ENCODE measurements at regions not wholly inside any gene's neighbourhood (a gene's known extent, or its start where the extent isn't known, plus 50 kb on each side); places are given as distances from the start of the nearest gene placed in this dataset.

DNA sequence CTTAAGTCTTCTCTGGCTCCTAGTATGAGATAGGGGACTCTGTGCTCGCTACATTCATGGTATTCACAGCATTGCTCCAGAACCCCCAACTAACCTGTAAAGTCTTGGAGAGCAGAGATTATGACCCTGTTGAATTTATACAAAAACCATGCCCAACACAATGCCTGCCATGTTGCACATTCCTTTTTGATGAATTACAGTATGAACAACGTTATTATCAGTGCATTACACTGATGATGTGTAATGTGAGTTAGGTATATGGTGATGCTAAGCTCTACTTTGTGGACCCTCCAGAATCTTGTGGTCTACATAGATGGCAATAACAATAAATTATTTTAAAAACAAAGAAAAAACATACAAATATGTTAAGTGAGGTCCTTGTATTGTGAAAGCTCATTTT, 64.3 kb downstream of the EOMES start (continued):
- TF ChIP-seq, protein P1, sequence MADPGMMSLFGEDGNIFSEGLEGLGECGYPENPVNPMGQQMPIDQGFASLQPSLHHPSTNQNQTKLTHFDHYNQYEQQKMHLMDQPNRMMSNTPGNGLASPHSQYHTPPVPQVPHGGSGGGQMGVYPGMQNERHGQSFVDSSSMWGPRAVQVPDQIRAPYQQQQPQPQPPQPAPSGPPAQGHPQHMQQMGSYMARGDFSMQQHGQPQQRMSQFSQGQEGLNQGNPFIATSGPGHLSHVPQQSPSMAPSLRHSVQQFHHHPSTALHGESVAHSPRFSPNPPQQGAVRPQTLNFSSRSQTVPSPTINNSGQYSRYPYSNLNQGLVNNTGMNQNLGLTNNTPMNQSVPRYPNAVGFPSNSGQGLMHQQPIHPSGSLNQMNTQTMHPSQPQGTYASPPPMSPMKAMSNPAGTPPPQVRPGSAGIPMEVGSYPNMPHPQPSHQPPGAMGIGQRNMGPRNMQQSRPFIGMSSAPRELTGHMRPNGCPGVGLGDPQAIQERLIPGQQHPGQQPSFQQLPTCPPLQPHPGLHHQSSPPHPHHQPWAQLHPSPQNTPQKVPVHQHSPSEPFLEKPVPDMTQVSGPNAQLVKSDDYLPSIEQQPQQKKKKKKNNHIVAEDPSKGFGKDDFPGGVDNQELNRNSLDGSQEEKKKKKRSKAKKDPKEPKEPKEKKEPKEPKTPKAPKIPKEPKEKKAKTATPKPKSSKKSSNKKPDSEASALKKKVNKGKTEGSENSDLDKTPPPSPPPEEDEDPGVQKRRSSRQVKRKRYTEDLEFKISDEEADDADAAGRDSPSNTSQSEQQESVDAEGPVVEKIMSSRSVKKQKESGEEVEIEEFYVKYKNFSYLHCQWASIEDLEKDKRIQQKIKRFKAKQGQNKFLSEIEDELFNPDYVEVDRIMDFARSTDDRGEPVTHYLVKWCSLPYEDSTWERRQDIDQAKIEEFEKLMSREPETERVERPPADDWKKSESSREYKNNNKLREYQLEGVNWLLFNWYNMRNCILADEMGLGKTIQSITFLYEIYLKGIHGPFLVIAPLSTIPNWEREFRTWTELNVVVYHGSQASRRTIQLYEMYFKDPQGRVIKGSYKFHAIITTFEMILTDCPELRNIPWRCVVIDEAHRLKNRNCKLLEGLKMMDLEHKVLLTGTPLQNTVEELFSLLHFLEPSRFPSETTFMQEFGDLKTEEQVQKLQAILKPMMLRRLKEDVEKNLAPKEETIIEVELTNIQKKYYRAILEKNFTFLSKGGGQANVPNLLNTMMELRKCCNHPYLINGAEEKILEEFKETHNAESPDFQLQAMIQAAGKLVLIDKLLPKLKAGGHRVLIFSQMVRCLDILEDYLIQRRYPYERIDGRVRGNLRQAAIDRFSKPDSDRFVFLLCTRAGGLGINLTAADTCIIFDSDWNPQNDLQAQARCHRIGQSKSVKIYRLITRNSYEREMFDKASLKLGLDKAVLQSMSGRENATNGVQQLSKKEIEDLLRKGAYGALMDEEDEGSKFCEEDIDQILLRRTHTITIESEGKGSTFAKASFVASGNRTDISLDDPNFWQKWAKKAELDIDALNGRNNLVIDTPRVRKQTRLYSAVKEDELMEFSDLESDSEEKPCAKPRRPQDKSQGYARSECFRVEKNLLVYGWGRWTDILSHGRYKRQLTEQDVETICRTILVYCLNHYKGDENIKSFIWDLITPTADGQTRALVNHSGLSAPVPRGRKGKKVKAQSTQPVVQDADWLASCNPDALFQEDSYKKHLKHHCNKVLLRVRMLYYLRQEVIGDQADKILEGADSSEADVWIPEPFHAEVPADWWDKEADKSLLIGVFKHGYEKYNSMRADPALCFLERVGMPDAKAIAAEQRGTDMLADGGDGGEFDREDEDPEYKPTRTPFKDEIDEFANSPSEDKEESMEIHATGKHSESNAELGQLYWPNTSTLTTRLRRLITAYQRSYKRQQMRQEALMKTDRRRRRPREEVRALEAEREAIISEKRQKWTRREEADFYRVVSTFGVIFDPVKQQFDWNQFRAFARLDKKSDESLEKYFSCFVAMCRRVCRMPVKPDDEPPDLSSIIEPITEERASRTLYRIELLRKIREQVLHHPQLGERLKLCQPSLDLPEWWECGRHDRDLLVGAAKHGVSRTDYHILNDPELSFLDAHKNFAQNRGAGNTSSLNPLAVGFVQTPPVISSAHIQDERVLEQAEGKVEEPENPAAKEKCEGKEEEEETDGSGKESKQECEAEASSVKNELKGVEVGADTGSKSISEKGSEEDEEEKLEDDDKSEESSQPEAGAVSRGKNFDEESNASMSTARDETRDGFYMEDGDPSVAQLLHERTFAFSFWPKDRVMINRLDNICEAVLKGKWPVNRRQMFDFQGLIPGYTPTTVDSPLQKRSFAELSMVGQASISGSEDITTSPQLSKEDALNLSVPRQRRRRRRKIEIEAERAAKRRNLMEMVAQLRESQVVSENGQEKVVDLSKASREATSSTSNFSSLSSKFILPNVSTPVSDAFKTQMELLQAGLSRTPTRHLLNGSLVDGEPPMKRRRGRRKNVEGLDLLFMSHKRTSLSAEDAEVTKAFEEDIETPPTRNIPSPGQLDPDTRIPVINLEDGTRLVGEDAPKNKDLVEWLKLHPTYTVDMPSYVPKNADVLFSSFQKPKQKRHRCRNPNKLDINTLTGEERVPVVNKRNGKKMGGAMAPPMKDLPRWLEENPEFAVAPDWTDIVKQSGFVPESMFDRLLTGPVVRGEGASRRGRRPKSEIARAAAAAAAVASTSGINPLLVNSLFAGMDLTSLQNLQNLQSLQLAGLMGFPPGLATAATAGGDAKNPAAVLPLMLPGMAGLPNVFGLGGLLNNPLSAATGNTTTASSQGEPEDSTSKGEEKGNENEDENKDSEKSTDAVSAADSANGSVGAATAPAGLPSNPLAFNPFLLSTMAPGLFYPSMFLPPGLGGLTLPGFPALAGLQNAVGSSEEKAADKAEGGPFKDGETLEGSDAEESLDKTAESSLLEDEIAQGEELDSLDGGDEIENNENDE (IDR thresholded peaks at IDR 0.05; ENCODE audit: insufficient replicate concordance, low read length), result no peak
- TF ChIP-seq GABPA (IDR thresholded peaks at IDR 0.05; ENCODE audit: borderline replicate concordance, insufficient read depth, low read length), result no peak
- TF ChIP-seq KDM1A (IDR thresholded peaks at IDR 0.05; ENCODE audit: borderline replicate concordance, low read length), result no peak
- TF ChIP-seq EGR1 (IDR thresholded peaks at IDR 0.05; ENCODE audit: borderline replicate concordance, low read depth, low read length), result no peak
- TF ChIP-seq TEAD4 (IDR thresholded peaks at IDR 0.05; ENCODE audit: low read depth, low read length), result no peak
- TF ChIP-seq KDM4A (IDR thresholded peaks at IDR 0.05; ENCODE audit: low read depth, low read length, severe bottlenecking), result no peak
- no peak for TF ChIP-seq BACH1 (IDR thresholded peaks at IDR 0.05; ENCODE audit: low read length)
- no peak for TF ChIP-seq TBP (IDR thresholded peaks at IDR 0.05; ENCODE audit: low read depth, low read length)
- TF ChIP-seq CEBPB (IDR thresholded peaks at IDR 0.05; ENCODE audit: low read depth, low read length), result no peak
- no peak for TF ChIP-seq SIX5 (IDR thresholded peaks at IDR 0.05; ENCODE audit: low read depth, low read length)
- no peak for TF ChIP-seq BCL11A (IDR thresholded peaks at IDR 0.05; ENCODE audit: low read depth in 2 of 2, low read length in 2 of 2)
- TF ChIP-seq HDAC6 (IDR thresholded peaks at IDR 0.05; ENCODE audit: low read depth, low read length), result no peak
- TF ChIP-seq FOSL1 (IDR thresholded peaks at IDR 0.05; ENCODE audit: insufficient read depth, low read depth, low read length), result no peak

Measured in H1 (cell line).